ENCODE measurements at regions not wholly inside any gene's neighbourhood (a gene's known extent, or its start where the extent isn't known, plus 50 kb on each side); places are given as distances from the start of the nearest gene placed in this dataset.

DNA sequence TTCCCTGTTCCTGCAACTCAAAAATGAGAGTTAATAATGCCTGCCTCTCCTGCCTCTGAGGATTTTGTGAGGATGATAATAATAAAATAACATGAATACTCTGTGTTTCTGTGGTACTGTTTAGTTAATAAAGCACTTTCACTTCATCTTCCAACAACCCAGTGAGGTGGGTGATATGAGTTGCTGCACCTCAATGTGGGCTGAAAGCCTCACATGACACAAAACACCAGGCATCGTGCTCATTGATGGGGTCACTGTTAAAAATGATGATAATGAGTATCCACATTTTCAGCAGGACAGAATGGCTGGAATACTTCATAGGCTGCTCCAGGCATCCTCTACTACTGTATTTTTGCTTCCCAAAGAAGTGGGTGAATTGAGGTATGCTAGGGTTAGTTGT lies 222.8 kb upstream of the NRP1 start:
- POLR2A ChIA-PET: no interaction called here
- Mint-ChIP-seq H3K4me1 (peaks cover 7% of the 10 kb centered on the region), H3K36me3 (no peaks in the 10 kb centered on the region), H3K27ac (no peak overlapping the region), H3K27me3 (peaks cover 4% of the 10 kb centered on the region), H3K4me3 (no peak overlapping the region), H3K9me3 (no peaks in the 10 kb centered on the region)
- DNase-seq: no peak
- ATAC-seq (ENCODE audit: low read depth): no peak

- no peak overlapping the region for H3K4me3 Mint-ChIP-seq
- no peak overlapping the region for H3K27ac Mint-ChIP-seq
- no peaks in the 10 kb centered on the region for H3K9me3 Mint-ChIP-seq
- no peak for DNase-seq
- POLR2A ChIA-PET: no interaction called here
- no peaks in the 10 kb centered on the region for H3K36me3 Mint-ChIP-seq
- ATAC-seq (ENCODE audit: low read depth): no peak
- peaks cover 7% of the 10 kb centered on the region for H3K4me1 Mint-ChIP-seq
- peaks cover 4% of the 10 kb centered on the region for H3K27me3 Mint-ChIP-seq
Observed at GRCh38 chr10:33556620-33557019, 222.2 kb upstream of the NRP1 start.

DNA sequence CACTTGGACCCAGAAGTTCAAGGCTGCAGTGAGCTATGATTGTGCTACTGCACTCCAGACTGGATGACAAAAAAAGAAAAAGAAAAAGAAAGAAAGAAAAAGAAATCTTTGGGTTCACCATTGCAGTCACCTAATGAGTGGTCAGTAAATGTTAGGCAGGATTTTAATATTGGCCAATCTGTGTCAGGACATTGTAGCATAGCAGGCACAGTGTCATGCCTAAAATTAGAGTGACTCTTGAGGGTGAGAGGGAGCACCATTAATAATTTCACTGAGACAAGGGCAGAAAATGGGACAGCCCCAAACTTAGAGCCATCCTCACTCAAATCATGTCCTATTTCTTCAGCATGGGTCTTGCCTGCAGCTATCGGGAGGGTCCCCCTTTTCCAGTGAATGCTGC lies 221.6 kb upstream of the NRP1 start:
- POLR2A ChIA-PET: no interaction called here
- no peaks in the 10 kb centered on the region for H3K36me3 Mint-ChIP-seq

GRCh38 chr10:33553748-33554571 lies 219.5 kb upstream of the NRP1 start:
- H3K9me3 Mint-ChIP-seq: peaks cover 1% of the 10 kb centered on the region
- no peaks in the 10 kb centered on the region for H3K36me3 Mint-ChIP-seq
- H3K4me3 Mint-ChIP-seq: no peak overlapping the region
- peaks cover 7% of the 10 kb centered on the region for H3K27me3 Mint-ChIP-seq
- ATAC-seq (ENCODE audit: low read depth): no peak
- POLR2A ChIA-PET: no interaction called here
- H3K4me1 Mint-ChIP-seq: peaks cover under 1% of the 10 kb centered on the region
- no peak overlapping the region for H3K27ac Mint-ChIP-seq
- no peak for DNase-seq

More for the DNA sequence above, 221.6 kb upstream of the NRP1 start:
- Mint-ChIP-seq H3K9me3 (no peaks in the 10 kb centered on the region), H3K27me3 (peaks cover 4% of the 10 kb centered on the region), H3K4me3 (no peak overlapping the region), H3K4me1 (peaks cover 7% of the 10 kb centered on the region), H3K27ac (no peak overlapping the region)
- DNase-seq: no peak
- no peak for ATAC-seq (ENCODE audit: low read depth)

DNA sequence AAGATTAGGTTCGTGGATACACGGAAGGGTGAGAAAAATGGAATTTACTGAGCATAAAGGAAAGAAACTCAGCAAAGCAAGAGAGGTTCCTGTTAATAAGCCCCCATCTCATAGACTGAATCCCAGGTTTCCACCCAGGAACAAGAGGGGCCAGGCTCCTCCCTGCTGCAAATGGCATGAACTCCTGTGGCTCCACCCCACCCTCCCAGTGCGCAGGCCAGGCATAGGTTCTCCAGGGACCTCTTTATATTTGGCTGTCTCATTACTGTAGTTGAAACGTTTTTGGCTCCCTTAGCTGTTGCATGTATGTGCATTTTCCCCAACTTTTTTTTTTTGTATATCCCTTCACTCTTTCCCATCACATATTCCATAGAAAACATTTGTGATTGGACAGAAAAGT lies 217.8 kb upstream of the NRP1 start:
- Mint-ChIP-seq H3K36me3 (no peaks in the 10 kb centered on the region), H3K27ac (no peak overlapping the region), H3K27me3 (peaks cover 7% of the 10 kb centered on the region), H3K4me1 (no peaks in the 10 kb centered on the region), H3K9me3 (peaks cover 1% of the 10 kb centered on the region), H3K4me3 (no peak overlapping the region)
- ATAC-seq (ENCODE audit: low read depth) (no peak), DNase-seq (no peak)
- POLR2A ChIA-PET: no interaction called here

GRCh38 chr10:33550811-33551210 lies 216.3 kb upstream of the NRP1 start:
- Mint-ChIP-seq H3K27me3 (peaks cover 7% of the 10 kb centered on the region), H3K4me3 (no peak overlapping the region), H3K4me1 (no peaks in the 10 kb centered on the region), H3K9me3 (peaks cover 1% of the 10 kb centered on the region), H3K27ac (no peak overlapping the region), H3K36me3 (no peaks in the 10 kb centered on the region)
- DNase-seq (no peak), ATAC-seq (ENCODE audit: low read depth) (no peak)
- POLR2A ChIA-PET: no interaction called here

DNA sequence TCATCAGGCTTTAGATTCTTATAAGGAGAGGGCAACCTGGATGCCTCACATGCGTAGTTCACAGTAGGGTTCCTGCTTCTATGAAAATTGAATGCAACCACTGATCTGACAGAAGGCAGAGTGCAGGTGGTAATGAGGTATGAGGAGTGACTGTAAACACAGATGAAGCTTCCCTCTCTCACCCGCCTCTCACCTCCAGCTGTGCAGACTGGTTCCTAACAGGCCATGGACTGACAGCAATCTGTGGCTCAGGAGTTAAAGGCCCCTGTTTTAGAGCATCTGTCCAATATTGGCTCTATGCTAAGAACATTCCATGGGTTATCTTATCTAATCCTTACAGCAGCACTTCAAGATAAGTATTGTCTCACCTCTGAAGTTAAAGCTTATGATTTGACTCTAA lies 213.5 kb upstream of the NRP1 start:
- H3K27ac Mint-ChIP-seq: no peak overlapping the region
- POLR2A ChIA-PET: no interaction called here
- no peak overlapping the region for H3K4me3 Mint-ChIP-seq
- no peaks in the 10 kb centered on the region for H3K36me3 Mint-ChIP-seq
- H3K9me3 Mint-ChIP-seq: peaks cover 5% of the 10 kb centered on the region
- no peak for ATAC-seq (ENCODE audit: low read depth)
- DNase-seq: no peak
- H3K27me3 Mint-ChIP-seq: peaks cover 5% of the 10 kb centered on the region
- H3K4me1 Mint-ChIP-seq: no peaks in the 10 kb centered on the region

GRCh38 chr10:33546031-33546430 lies 211.6 kb upstream of the NRP1 start:
- POLR2A ChIA-PET: no interaction called here
- Mint-ChIP-seq H3K27ac (no peak overlapping the region), H3K4me1 (no peaks in the 10 kb centered on the region), H3K4me3 (no peak overlapping the region), H3K9me3 (peaks cover 5% of the 10 kb centered on the region), H3K27me3 (peaks cover 5% of the 10 kb centered on the region), H3K36me3 (no peaks in the 10 kb centered on the region)
- ATAC-seq (ENCODE audit: low read depth) (no peak), DNase-seq (no peak)

GRCh38 chr10:33542752-33543505 lies 208.5 kb upstream of the NRP1 start:
- H3K27ac Mint-ChIP-seq: no peak overlapping the region
- no peak overlapping the region for H3K4me3 Mint-ChIP-seq
- H3K4me1 Mint-ChIP-seq: no peaks in the 10 kb centered on the region
- H3K36me3 Mint-ChIP-seq: no peaks in the 10 kb centered on the region
- H3K9me3 Mint-ChIP-seq: peaks cover 3% of the 10 kb centered on the region
- peaks cover 2% of the 10 kb centered on the region for H3K27me3 Mint-ChIP-seq
- POLR2A ChIA-PET: no interaction called here
- ATAC-seq (ENCODE audit: low read depth): no peak
- no peak for DNase-seq

DNA sequence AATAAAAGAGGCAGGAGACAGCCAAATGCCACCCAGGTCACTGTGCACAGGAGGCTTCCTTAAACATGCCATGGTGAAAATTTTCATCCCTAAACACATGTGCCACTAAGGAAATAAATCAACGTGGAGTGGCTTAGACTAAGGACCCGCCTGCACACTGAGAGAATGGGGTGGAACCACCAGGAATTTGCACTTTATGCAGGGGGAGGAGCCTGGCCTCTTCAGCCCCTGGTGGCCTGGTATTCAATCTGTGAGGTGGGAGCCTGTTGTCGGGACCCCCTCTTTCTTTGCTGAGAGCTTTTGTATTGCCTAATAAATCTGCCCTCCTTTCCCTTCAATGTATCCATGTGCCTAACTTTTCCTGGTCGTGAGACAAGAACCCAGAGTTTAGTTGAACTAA lies 204.6 kb upstream of the NRP1 start:
- POLR2A ChIA-PET: no interaction called here
- Mint-ChIP-seq H3K27me3 (no peaks in the 10 kb centered on the region), H3K9me3 (peaks cover 3% of the 10 kb centered on the region)

DNA sequence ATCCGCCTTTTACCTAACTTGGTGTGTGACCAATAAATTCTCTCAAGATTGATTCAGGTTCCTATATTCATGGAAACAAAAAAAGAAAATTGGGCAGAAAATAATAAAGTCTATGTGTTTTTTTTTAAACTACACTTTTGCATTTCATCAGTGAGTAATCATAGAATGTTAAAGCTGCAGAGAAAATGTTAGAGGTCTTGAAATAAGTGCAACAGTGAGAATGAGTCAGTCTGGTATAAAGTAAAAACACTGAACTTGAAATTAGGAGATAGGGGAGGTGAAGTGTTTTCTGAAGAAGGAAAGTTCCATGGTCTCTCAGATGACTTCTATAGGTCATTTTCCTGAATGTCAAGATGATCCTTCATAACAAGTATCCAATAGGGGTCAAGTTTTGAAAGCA lies 202.6 kb upstream of the NRP1 start:
- POLR2A ChIA-PET: no interaction called here
- Mint-ChIP-seq H3K27me3 (no peaks in the 10 kb centered on the region), H3K27ac (no peak overlapping the region), H3K9me3 (no peaks in the 10 kb centered on the region), H3K36me3 (no peaks in the 10 kb centered on the region), H3K4me3 (no peak overlapping the region), H3K4me1 (no peaks in the 10 kb centered on the region)
- ATAC-seq (ENCODE audit: low read depth) (no peak), DNase-seq (no peak)

More for the DNA sequence above, 204.6 kb upstream of the NRP1 start:
- ATAC-seq (ENCODE audit: low read depth) (no peak), DNase-seq (no peak)
- H3K27ac Mint-ChIP-seq: no peak overlapping the region
- H3K36me3 Mint-ChIP-seq: no peaks in the 10 kb centered on the region
- H3K4me1 Mint-ChIP-seq: no peaks in the 10 kb centered on the region
- no peak overlapping the region for H3K4me3 Mint-ChIP-seq

GRCh38 chr10:33536508-33536907 lies 202.0 kb upstream of the NRP1 start:
- no peaks in the 10 kb centered on the region for H3K27me3 Mint-ChIP-seq
- no peak overlapping the region for H3K27ac Mint-ChIP-seq
- no peak for ATAC-seq (ENCODE audit: low read depth)
- no peak overlapping the region for H3K4me3 Mint-ChIP-seq
- no peak for DNase-seq
- POLR2A ChIA-PET: no interaction called here
- no peaks in the 10 kb centered on the region for H3K36me3 Mint-ChIP-seq
- no peaks in the 10 kb centered on the region for H3K4me1 Mint-ChIP-seq
- H3K9me3 Mint-ChIP-seq: no peaks in the 10 kb centered on the region

GRCh38 chr10:33535866-33536265 lies 201.4 kb upstream of the NRP1 start:
- Mint-ChIP-seq H3K4me3 (no peak overlapping the region), H3K27ac (no peak overlapping the region), H3K9me3 (no peaks in the 10 kb centered on the region), H3K4me1 (no peaks in the 10 kb centered on the region), H3K36me3 (no peaks in the 10 kb centered on the region), H3K27me3 (no peaks in the 10 kb centered on the region)
- ATAC-seq (ENCODE audit: low read depth) (no peak), DNase-seq (no peak)
- POLR2A ChIA-PET: no interaction called here

DNA sequence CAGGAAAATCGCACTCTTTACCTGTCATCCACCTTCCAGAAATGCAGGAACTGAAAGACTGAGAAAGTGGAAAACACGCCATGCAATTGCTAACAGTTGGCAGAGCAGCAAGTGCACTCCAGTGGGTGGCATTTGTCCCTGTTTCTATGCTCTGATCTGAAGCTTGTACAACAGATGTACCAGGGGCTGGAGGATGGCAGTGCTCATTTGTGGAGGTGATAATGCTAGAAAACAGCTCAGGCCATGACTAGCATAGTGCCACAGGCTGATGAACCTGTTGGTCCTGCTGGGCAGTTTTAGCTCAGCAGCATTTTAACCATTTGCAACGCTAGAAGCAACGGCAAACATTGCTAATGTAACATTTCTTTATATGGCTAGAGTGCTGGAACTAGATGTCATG lies 199.9 kb upstream of the NRP1 start:
- no peak for DNase-seq
- Mint-ChIP-seq H3K4me1 (no peaks in the 10 kb centered on the region), H3K36me3 (no peaks in the 10 kb centered on the region), H3K27me3 (no peaks in the 10 kb centered on the region), H3K9me3 (no peaks in the 10 kb centered on the region), H3K4me3 (no peak overlapping the region), H3K27ac (no peak overlapping the region)
- POLR2A ChIA-PET: no interaction called here
- ATAC-seq (ENCODE audit: low read depth): no peak

All from activated naive CD8-positive, alpha-beta T cell treated with anti-CD3 and anti-CD28 coated beads, Interleukin-2, amount 10 ng/mL, durations not matched to agents 7 days and 5 days (primary cell).